ENCODE measurements at regions not wholly inside any gene's neighbourhood (a gene's known extent, or its start where the extent isn't known, plus 50 kb on each side); places are given as distances from the start of the nearest gene placed in this dataset.

DNA sequence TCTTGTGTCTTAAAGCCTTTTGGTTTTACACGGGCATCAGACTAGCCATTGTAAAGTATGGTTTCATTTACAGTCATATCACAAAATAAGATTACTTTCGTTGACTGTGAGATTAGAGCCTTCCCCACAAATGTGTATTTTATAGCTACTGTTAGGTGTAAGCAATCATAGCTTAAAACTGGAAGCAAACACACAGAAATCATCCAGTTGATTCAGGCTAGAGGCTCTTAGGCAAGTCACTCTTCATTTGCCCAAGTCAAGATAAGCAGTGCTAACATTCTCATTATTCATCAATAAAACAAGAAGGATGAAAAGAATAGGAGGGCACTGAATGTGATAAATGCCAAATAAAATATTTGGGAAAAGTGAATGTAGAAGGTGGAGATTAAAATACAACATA lies 448.7 kb upstream of the FAM241A start:
- no peaks in the 10 kb centered on the region for H3K9me3 ChIP-seq
- H3K4me1 ChIP-seq, result no peaks in the 10 kb centered on the region
- H3K27me3 ChIP-seq, result no peaks in the 10 kb centered on the region
- TF ChIP-seq POLR2A (IDR thresholded peaks at IDR 0.05) (no peak), CTCF (IDR thresholded peaks at IDR 0.05) (no peak), POLR2AphosphoS5 (IDR thresholded peaks at IDR 0.05) (no peak), EP300 (IDR thresholded peaks at IDR 0.05) (no peak)
- H3K27ac ChIP-seq, result no peak overlapping the region
- DNase-seq (ENCODE audit: low spot score in 2 of 2), result no peak
- 80% methylated on average over 2 of the region's 2 CpGs for WGBS
- H3K36me3 ChIP-seq, result no peaks in the 10 kb centered on the region
- H3K4me3 ChIP-seq, result no peak overlapping the region

- 35% methylated on average over 2 of the region's 2 CpGs for WGBS
- no peaks in the 10 kb centered on the region for H3K27me3 ChIP-seq
- no peak overlapping the region for H3K4me3 ChIP-seq
- no peak overlapping the region for H3K27ac ChIP-seq
- DNase-seq (ENCODE audit: low spot score in 2 of 2), result no peak
- H3K36me3 ChIP-seq, result no peaks in the 10 kb centered on the region
- H3K9me3 ChIP-seq, result no peaks in the 10 kb centered on the region
- no peak for TF ChIP-seq POLR2AphosphoS5 (IDR thresholded peaks at IDR 0.05)
- no peak for TF ChIP-seq EP300 (IDR thresholded peaks at IDR 0.05)
- TF ChIP-seq CTCF (IDR thresholded peaks at IDR 0.05), result no peak
- TF ChIP-seq POLR2A (IDR thresholded peaks at IDR 0.05), result no peak
- H3K4me1 ChIP-seq, result no peaks in the 10 kb centered on the region
These were observed 447.9 kb upstream of the FAM241A start for GRCh38 chr4:111697176-111697942.

DNA sequence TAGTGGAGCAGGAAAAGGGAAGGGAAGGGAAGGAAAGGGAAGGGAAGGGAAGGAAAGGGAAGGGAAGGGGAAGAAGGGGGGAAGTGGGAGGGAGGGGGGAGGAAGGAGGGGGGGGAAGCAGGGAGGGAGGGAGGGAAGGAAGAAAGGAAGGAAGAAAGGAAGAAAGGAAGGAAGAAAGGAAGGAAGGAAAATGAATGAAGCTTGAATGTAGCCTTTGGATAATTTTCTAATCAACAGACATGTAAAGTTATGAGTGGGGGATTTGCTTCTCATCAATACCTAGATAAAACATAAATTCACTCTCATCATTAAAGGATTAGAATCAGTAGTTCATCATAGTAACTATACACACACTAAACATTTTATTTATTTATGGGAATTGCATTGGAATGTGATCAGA lies 446.9 kb upstream of the FAM241A start:
- TF ChIP-seq EP300 (IDR thresholded peaks at IDR 0.05) (no peak), POLR2A (IDR thresholded peaks at IDR 0.05) (no peak), POLR2AphosphoS5 (IDR thresholded peaks at IDR 0.05) (no peak), CTCF (IDR thresholded peaks at IDR 0.05) (no peak)
- DNase-seq (ENCODE audit: low spot score in 2 of 2), result no peak
- H3K4me3 ChIP-seq, result no peak overlapping the region

DNA sequence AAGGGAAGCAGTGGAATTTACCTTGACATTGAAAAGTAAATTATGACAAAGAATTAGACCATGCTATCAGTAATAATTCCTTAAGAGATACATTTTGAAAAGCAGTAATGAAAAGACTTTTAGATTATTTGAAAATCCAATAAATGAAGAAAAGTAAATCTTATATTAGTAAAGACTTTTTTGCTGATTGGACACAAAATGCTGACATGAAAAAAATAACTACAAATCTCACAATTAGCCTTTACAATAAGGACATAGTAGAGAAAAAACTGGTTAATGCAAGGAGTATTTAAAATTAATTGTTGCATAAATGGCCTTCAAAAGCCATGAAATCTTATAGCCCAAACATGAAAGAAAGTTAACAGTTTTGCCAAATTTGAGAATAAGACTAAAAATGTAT lies 446.1 kb upstream of the FAM241A start:
- Histone ChIP-seq H3K4me1 (no peaks in the 10 kb centered on the region), H3K4me3 (no peak overlapping the region), H3K9me3 (no peaks in the 10 kb centered on the region), H3K27me3 (no peaks in the 10 kb centered on the region), H3K36me3 (no peaks in the 10 kb centered on the region), H3K27ac (no peak overlapping the region)
- TF ChIP-seq POLR2AphosphoS5 (IDR thresholded peaks at IDR 0.05), result no peak
- TF ChIP-seq POLR2A (IDR thresholded peaks at IDR 0.05), result no peak
- no peak for TF ChIP-seq CTCF (IDR thresholded peaks at IDR 0.05)
- no peak for TF ChIP-seq EP300 (IDR thresholded peaks at IDR 0.05)
- no peak for DNase-seq (ENCODE audit: low spot score in 2 of 2)

More for the DNA sequence above, 446.9 kb upstream of the FAM241A start:
- no peaks in the 10 kb centered on the region for H3K27me3 ChIP-seq
- H3K36me3 ChIP-seq, result no peaks in the 10 kb centered on the region
- no peaks in the 10 kb centered on the region for H3K9me3 ChIP-seq
- no peaks in the 10 kb centered on the region for H3K4me1 ChIP-seq
- no peak overlapping the region for H3K27ac ChIP-seq

- Histone ChIP-seq H3K27ac (no peak overlapping the region), H3K9me3 (no peaks in the 10 kb centered on the region), H3K4me1 (no peaks in the 10 kb centered on the region), H3K4me3 (no peak overlapping the region), H3K36me3 (no peaks in the 10 kb centered on the region), H3K27me3 (no peaks in the 10 kb centered on the region)
- TF ChIP-seq EP300 (IDR thresholded peaks at IDR 0.05) (no peak), POLR2A (IDR thresholded peaks at IDR 0.05) (no peak), CTCF (IDR thresholded peaks at IDR 0.05) (no peak), POLR2AphosphoS5 (IDR thresholded peaks at IDR 0.05) (no peak)
- DNase-seq (ENCODE audit: low spot score in 2 of 2), result no peak
- 74% methylated on average over 3 of the region's 3 CpGs for WGBS
These were observed 444.2 kb upstream of the FAM241A start for GRCh38 chr4:111701102-111701501.

Measured in suprapubic skin (tissue), 4 donors.